PC-9 (cell line): ENCODE measurements at regions not wholly inside any gene's neighbourhood (a gene's known extent, or its start where the extent isn't known, plus 50 kb on each side); places are given as distances from the start of the nearest gene placed in this dataset.

Source experiments
- BruUV-seq: library from RNA; stranded (reverse); fragments of 400-500 nt; replicated peaks from 2 replicates; lab custom pipeline; 2021; lab: Mats Ljungman, UMichigan
- CTCF ChIA-PET: fragments of 300-600 bp; sonication (Branson Sonifier 250); formaldehyde crosslinking; loops from one replicate; lab custom pipeline; 2022; ENCODE audit warnings: antibody characterized with exemption; lab: Charles Lee
- POLR2A ChIA-PET: fragments of 300-600 bp; sonication (Branson Sonifier 250); formaldehyde crosslinking; loops from one replicate; lab custom pipeline; 2022; ENCODE audit warnings: antibody characterized with exemption; ENCODE audit not compliant: unreplicated experiment; lab: Charles Lee
- DNase-seq, 2 experiments: peaks; one replicate each; pipeline versions ENCODE4 v3.0.0 to v3.0.0-alpha.2; 2015 to 2022; ENCODE audit warnings: mixed read lengths in 1 of 2
- H2AFZ ChIP-seq: fragments of 200-600 bp; sonication (generic); 2 replicates; pipeline ENCODE4 v1.8.1; 2017; ENCODE audit warnings: antibody characterized with exemption
- H3F3A ChIP-seq: fragments of 200-600 bp; sonication (generic); 2 replicates; pipeline ENCODE4 v1.8.1; 2017; ENCODE audit warnings: antibody characterized with exemption, mild to moderate bottlenecking, low read depth; ENCODE audit not compliant: insufficient read depth
- H3K27ac ChIP-seq: fragments of 200-600 bp; sonication (generic); 2 replicates; pipeline ENCODE4 v1.6.1; 2016; ENCODE audit warnings: mixed run types
- H3K27me3 ChIP-seq: fragments of 200-600 bp; sonication (generic); 2 replicates; pipeline ENCODE4 v1.6.1; 2016; ENCODE audit warnings: low read depth, mixed run types; ENCODE audit not compliant: insufficient read depth
- H3K36me3 ChIP-seq: fragments of 200-600 bp; sonication (generic); 2 replicates; pipeline ENCODE4 v1.6.1; 2016; ENCODE audit warnings: low read depth, mixed run types
- H3K4me1 ChIP-seq: fragments of 200-600 bp; sonication (generic); replicated peaks from 2 replicates; pipeline ENCODE4 v1.6.1; 2016; ENCODE audit warnings: mixed run types; ENCODE audit not compliant: insufficient read depth
- H3K4me2 ChIP-seq: fragments of 200-600 bp; sonication (generic); 2 replicates; pipeline ENCODE4 v1.6.1; 2017; ENCODE audit warnings: mixed run types
- H3K4me3 ChIP-seq: fragments of 200-600 bp; sonication (generic); 2 replicates; pipeline ENCODE4 v1.6.1; 2016; ENCODE audit warnings: mixed run types
- H3K79me2 ChIP-seq: fragments of 200-600 bp; sonication (generic); 2 replicates; pipeline ENCODE4 v1.6.1; 2017; ENCODE audit warnings: low read depth, mixed run types
- H3K9me2 ChIP-seq: fragments of 200-600 bp; sonication (generic); 2 replicates; pipeline ENCODE4 v1.8.1; 2017; ENCODE audit warnings: mild to moderate bottlenecking; ENCODE audit not compliant: insufficient read depth
- H3K9me3 ChIP-seq: fragments of 200-600 bp; sonication (generic); 2 replicates; pipeline ENCODE4 v1.8.1; 2016; ENCODE audit warnings: low read depth; ENCODE audit not compliant: insufficient read depth
- H4K20me1 ChIP-seq: fragments of 200-600 bp; sonication (generic); 2 replicates; pipeline ENCODE4 v1.8.1; 2017; ENCODE audit not compliant: insufficient read depth
- CTCF ChIP-seq: fragments of 200-600 bp; sonication (generic); conservative IDR thresholded peaks from 2 replicates; pipeline ENCODE4 v1.6.1; 2017; ENCODE audit warnings: mixed run types, antibody characterized with exemption, mild to moderate bottlenecking, moderate library complexity
- EZH2 ChIP-seq: fragments of 200-600 bp; sonication (generic); IDR thresholded peaks from 2 replicates; pipeline ENCODE4 v1.8.0; 2017; ENCODE audit warnings: antibody characterized with exemption, low read depth
- intact Hi-C: fragments of 100-400 bp; cut with micrococcal nuclease; formaldehyde crosslinking; loops from one replicate; pipeline ENCODE4 v1.10.0; 2022; ENCODE audit not compliant: unreplicated experiment

GRCh38 chr3:106018929-106019550 lies 150.2 kb upstream of the CBLB start:
- intact Hi-C loops = no loop called here
- CTCF ChIA-PET = interaction anchor here (0.7 kb wide), 1 partner anchor 590 kb away, joined by 3 read pairs; no protein-coding TSS in a partner anchor

GRCh38 chr3:106022913-106023312 lies 154.1 kb upstream of the CBLB start:
- Histone ChIP-seq H3F3A (no peaks in the 10 kb centered on the region), H3K27me3 (no peaks in the 10 kb centered on the region), H3K79me2 (no peaks in the 10 kb centered on the region), H4K20me1 (no peaks in the 10 kb centered on the region), H3K4me2 (no peak overlapping the region), H3K36me3 (no peaks in the 10 kb centered on the region), H3K9me3 (no peaks in the 10 kb centered on the region; the same call in 1 of the 2 replicates), H3K9me2 (no peaks in the 10 kb centered on the region; the same call in 1 of the 2 replicates), H3K27ac (no peak overlapping the region), H3K4me1 (peaks cover 6% of the 10 kb centered on the region; the same call in 1 of the 2 replicates), H3K4me3 (no peak overlapping the region), H2AFZ (no peak overlapping the region)
- intact Hi-C loops = no loop called here
- BruUV-seq = no TSS peak
- DNase-seq = no peak
- ChIA-PET CTCF (no interaction called here), POLR2A (no interaction called here)
- TF ChIP-seq CTCF (no peak), EZH2 (no peak)

More at GRCh38 chr3:106018929-106019550, 150.2 kb upstream of the CBLB start:
- no peaks in the 10 kb centered on the region for H3K79me2 ChIP-seq
- no peak overlapping the region for H3K4me2 ChIP-seq
- no peaks in the 10 kb centered on the region for H3K9me3 ChIP-seq
- no peaks in the 10 kb centered on the region for H3K27me3 ChIP-seq
- DNase-seq = no peak
- no peak overlapping the region for H3K27ac ChIP-seq
- BruUV-seq = no TSS peak
- POLR2A ChIA-PET = no interaction called here
- TF ChIP-seq EZH2 (no peak), CTCF (no peak)
- no peak overlapping the region for H2AFZ ChIP-seq
- H3K4me3 ChIP-seq = no peak overlapping the region
- H3F3A ChIP-seq = no peaks in the 10 kb centered on the region
- no peaks in the 10 kb centered on the region for H3K4me1 ChIP-seq
- H4K20me1 ChIP-seq = no peaks in the 10 kb centered on the region
- H3K36me3 ChIP-seq = no peaks in the 10 kb centered on the region
- H3K9me2 ChIP-seq = no peaks in the 10 kb centered on the region

- H3K4me1 ChIP-seq = peaks cover 10% of the 10 kb centered on the region
- H3F3A ChIP-seq = peaks cover 1% of the 10 kb centered on the region; the same call in 1 of the 2 replicates
- TF ChIP-seq EZH2 (no peak), CTCF (no peak)
- BruUV-seq = no TSS peak
- H2AFZ ChIP-seq = peak overlapping the region; percentile 57; the same call in 1 of the 2 replicates
- H3K4me3 ChIP-seq = no peak overlapping the region
- no peaks in the 10 kb centered on the region for H3K27me3 ChIP-seq
- no peak overlapping the region for H3K4me2 ChIP-seq
- ChIA-PET POLR2A (no interaction called here), CTCF (no interaction called here)
- intact Hi-C loops = no loop called here
- H4K20me1 ChIP-seq = no peaks in the 10 kb centered on the region
- DNase-seq = peak in 1 of 2 experiments; percentile 18
- H3K27ac ChIP-seq = no peak overlapping the region
- H3K36me3 ChIP-seq = no peaks in the 10 kb centered on the region
- H3K79me2 ChIP-seq = no peaks in the 10 kb centered on the region
- H3K9me2 ChIP-seq = no peaks in the 10 kb centered on the region; the same call in 1 of the 2 replicates
- peaks cover 6% of the 10 kb centered on the region; the same call in 1 of the 2 replicates for H3K9me3 ChIP-seq
Measured at GRCh38 chr3:106025151-106025722, 156.4 kb upstream of the CBLB start.
